ENCODE measurements at regions not wholly inside any gene's neighbourhood (a gene's known extent, or its start where the extent isn't known, plus 50 kb on each side); places are given as distances from the start of the nearest gene placed in this dataset.

- TF ChIP-seq, protein P1, sequence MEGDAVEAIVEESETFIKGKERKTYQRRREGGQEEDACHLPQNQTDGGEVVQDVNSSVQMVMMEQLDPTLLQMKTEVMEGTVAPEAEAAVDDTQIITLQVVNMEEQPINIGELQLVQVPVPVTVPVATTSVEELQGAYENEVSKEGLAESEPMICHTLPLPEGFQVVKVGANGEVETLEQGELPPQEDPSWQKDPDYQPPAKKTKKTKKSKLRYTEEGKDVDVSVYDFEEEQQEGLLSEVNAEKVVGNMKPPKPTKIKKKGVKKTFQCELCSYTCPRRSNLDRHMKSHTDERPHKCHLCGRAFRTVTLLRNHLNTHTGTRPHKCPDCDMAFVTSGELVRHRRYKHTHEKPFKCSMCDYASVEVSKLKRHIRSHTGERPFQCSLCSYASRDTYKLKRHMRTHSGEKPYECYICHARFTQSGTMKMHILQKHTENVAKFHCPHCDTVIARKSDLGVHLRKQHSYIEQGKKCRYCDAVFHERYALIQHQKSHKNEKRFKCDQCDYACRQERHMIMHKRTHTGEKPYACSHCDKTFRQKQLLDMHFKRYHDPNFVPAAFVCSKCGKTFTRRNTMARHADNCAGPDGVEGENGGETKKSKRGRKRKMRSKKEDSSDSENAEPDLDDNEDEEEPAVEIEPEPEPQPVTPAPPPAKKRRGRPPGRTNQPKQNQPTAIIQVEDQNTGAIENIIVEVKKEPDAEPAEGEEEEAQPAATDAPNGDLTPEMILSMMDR (IDR thresholded peaks at IDR 0.05), result no peak
- no peak for TF ChIP-seq EP300 (IDR thresholded peaks at IDR 0.05)
Observed at GRCh38 chr20:11705512-11705911, 212.2 kb upstream of the BTBD3 start.

Data from sigmoid colon (tissue), 4 donors.